Loucy (cell line): ENCODE measurements at regions not wholly inside any gene's neighbourhood (a gene's known extent, or its start where the extent isn't known, plus 50 kb on each side); places are given as distances from the start of the nearest gene placed in this dataset.

ENCODE experiments used
- H2AFZ ChIP-seq: fragments of 200-600 bp; sonication (generic); 2 replicates; pipeline ENCODE4 v1.6.0; 2016; ENCODE audit warnings: antibody characterized with exemption, mild to moderate bottlenecking, low read length, moderate library complexity
- H3F3A ChIP-seq: fragments of 200-600 bp; 2 replicates; pipeline ENCODE4 v1.6.0; 2016; ENCODE audit warnings: antibody characterized with exemption, low read depth, mild to moderate bottlenecking
- H3K27me3 ChIP-seq: fragments of 200-600 bp; sonication (generic); 2 replicates; pipeline ENCODE4 v1.6.1; 2014; ENCODE audit warnings: low read length, mild to moderate bottlenecking; ENCODE audit not compliant: insufficient read depth, poor library complexity, severe bottlenecking
- H3K36me3 ChIP-seq: fragments of 200-600 bp; sonication (generic); 2 replicates; pipeline ENCODE4 v1.6.1; 2016; ENCODE audit warnings: low read length; ENCODE audit not compliant: insufficient read depth
- H3K4me1 ChIP-seq: fragments of 200-600 bp; sonication (generic); 2 replicates; pipeline ENCODE4 v1.5.1; 2014; ENCODE audit warnings: low read length, mild to moderate bottlenecking; ENCODE audit not compliant: insufficient read depth, poor library complexity, severe bottlenecking
- H3K4me2 ChIP-seq: fragments of 200-600 bp; sonication (generic); 2 replicates; pipeline ENCODE4 v1.6.0; 2014; ENCODE audit warnings: antibody characterized with exemption, low read length, low read depth, mild to moderate bottlenecking; ENCODE audit not compliant: poor library complexity, severe bottlenecking
- H3K4me3 ChIP-seq: fragments of 200-600 bp; sonication (generic); 2 replicates; pipeline ENCODE4 v1.5.1; 2014; ENCODE audit warnings: low read length, mild to moderate bottlenecking, mixed read lengths; ENCODE audit not compliant: poor library complexity, severe bottlenecking
- H3K79me2 ChIP-seq: fragments of 200-600 bp; sonication (generic); 2 replicates; pipeline ENCODE4 v1.6.1; 2014; ENCODE audit warnings: low read length; ENCODE audit not compliant: insufficient read depth
- H3K9ac ChIP-seq: fragments of 200-600 bp; sonication (generic); 2 replicates; pipeline ENCODE4 v1.6.0; 2014; ENCODE audit warnings: mild to moderate bottlenecking, low read depth, low read length, moderate library complexity; ENCODE audit not compliant: poor library complexity, severe bottlenecking
- H3K9me2 ChIP-seq: fragments of 200-600 bp; sonication (generic); replicated peaks from 2 replicates; pipeline ENCODE4 v1.6.1; 2016; ENCODE audit warnings: low read depth, low read length, mixed read lengths
- H3K9me3 ChIP-seq: fragments of 200-600 bp; sonication (generic); 2 replicates; pipeline ENCODE4 v1.6.1; 2014; ENCODE audit warnings: mild to moderate bottlenecking, antibody characterized with exemption, low read length, low read depth; ENCODE audit not compliant: insufficient read depth
- H4K20me1 ChIP-seq: fragments of 200-600 bp; sonication (generic); 2 replicates; pipeline ENCODE4 v1.6.0; 2014; ENCODE audit warnings: antibody characterized with exemption, low read length, mild to moderate bottlenecking; ENCODE audit not compliant: insufficient read depth, poor library complexity, severe bottlenecking
- CTCF ChIP-seq: fragments of 200-600 bp; sonication (generic); conservative IDR thresholded peaks from 2 replicates; pipeline ENCODE4 v1.5.1; 2014; ENCODE audit warnings: mild to moderate bottlenecking, antibody characterized with exemption, low read length
- EZH2phosphoT487 ChIP-seq: fragments of 200-600 bp; IDR thresholded peaks from 2 replicates; pipeline ENCODE4 v1.6.1; 2018; ENCODE audit warnings: antibody characterized with exemption, mild to moderate bottlenecking, moderate library complexity, borderline replicate concordance

DNA sequence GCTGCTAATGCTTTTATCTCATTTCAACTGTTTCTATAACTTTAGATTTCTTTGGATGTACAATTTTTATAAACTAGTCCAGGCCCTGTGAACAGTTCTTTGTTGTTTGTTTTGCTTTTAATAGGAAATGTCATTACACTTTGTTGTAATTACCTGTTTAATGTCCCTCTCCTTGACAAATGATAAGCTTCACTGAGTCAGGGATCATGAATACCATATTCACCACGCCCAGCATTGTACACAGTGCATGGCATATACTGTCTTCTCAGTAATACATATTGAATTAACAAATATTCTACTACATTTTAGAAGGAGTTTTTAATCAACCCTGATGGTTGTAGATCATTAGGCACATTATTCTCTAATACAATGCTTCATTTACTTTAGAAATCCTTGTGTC lies 1105.0 kb downstream of the MAT2B start:
- no peak overlapping the region for H3K9ac ChIP-seq
- H3K9me2 ChIP-seq = no peaks in the 10 kb centered on the region
- no peak overlapping the region for H2AFZ ChIP-seq
- H4K20me1 ChIP-seq = no peaks in the 10 kb centered on the region
- TF ChIP-seq CTCF (no peak), EZH2phosphoT487 (no peak)
- no peak overlapping the region for H3K4me3 ChIP-seq
- H3F3A ChIP-seq = no peaks in the 10 kb centered on the region
- H3K4me2 ChIP-seq = no peak overlapping the region
- H3K27me3 ChIP-seq = no peaks in the 10 kb centered on the region
- no peaks in the 10 kb centered on the region for H3K4me1 ChIP-seq
- no peaks in the 10 kb centered on the region for H3K79me2 ChIP-seq
- no peaks in the 10 kb centered on the region for H3K9me3 ChIP-seq
- H3K36me3 ChIP-seq = no peaks in the 10 kb centered on the region

- Histone ChIP-seq H3K9me3 (no peaks in the 10 kb centered on the region), H3K9me2 (no peaks in the 10 kb centered on the region), H3F3A (no peaks in the 10 kb centered on the region), H3K9ac (no peak overlapping the region), H2AFZ (no peak overlapping the region), H3K4me3 (no peak overlapping the region), H4K20me1 (no peaks in the 10 kb centered on the region), H3K36me3 (no peaks in the 10 kb centered on the region), H3K4me2 (no peak overlapping the region), H3K27me3 (no peaks in the 10 kb centered on the region), H3K79me2 (no peaks in the 10 kb centered on the region), H3K4me1 (no peaks in the 10 kb centered on the region)
- TF ChIP-seq EZH2phosphoT487 = no peak
- no peak for TF ChIP-seq CTCF
Observed at GRCh38 chr5:164614707-164615106, 1109.3 kb downstream of the MAT2B start.

DNA sequence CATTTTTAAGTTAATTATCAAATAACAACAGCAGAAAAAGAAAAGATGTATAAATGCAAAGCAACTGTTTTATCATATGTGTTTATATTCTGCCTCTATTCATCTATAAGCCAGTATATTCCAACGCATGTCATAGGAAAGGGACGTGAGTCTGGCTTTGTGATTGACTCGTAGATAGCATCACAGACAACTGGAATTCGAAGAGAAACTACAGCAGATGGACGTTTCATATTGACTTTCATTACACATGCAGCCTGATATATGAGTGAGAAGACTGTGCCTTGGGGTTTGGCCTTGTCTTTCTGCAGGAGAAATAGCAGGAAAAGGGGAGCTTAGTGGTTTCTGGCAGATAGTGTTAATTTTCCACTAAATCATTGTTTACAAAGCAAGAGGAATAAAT lies 1111.9 kb downstream of the MAT2B start:
- H3K9ac ChIP-seq = no peak overlapping the region
- no peak overlapping the region for H3K4me3 ChIP-seq
- H3F3A ChIP-seq = no peaks in the 10 kb centered on the region
- no peaks in the 10 kb centered on the region for H3K27me3 ChIP-seq
- TF ChIP-seq EZH2phosphoT487 (no peak), CTCF (no peak)
- H3K9me2 ChIP-seq = no peaks in the 10 kb centered on the region
- no peaks in the 10 kb centered on the region for H3K4me1 ChIP-seq
- no peaks in the 10 kb centered on the region for H4K20me1 ChIP-seq
- no peaks in the 10 kb centered on the region for H3K79me2 ChIP-seq
- no peak overlapping the region for H3K4me2 ChIP-seq
- no peaks in the 10 kb centered on the region for H3K36me3 ChIP-seq
- no peak overlapping the region for H2AFZ ChIP-seq
- no peaks in the 10 kb centered on the region for H3K9me3 ChIP-seq
